Lower leg skin (tissue), 3 donors: ENCODE measurements at regions not wholly inside any gene's neighbourhood (a gene's known extent, or its start where the extent isn't known, plus 50 kb on each side); places are given as distances from the start of the nearest gene placed in this dataset.

Experiments used
- POLR2A ChIP-seq, 2 donors: fragments of 450-650 bp; IDR thresholded peaks; one replicate each; pipeline ENCODE4 v1.6.1; 2016 to 2017; ENCODE audit warnings: antibody characterized with exemption in 2 of 2, mild to moderate bottlenecking in 1 of 2, moderate library complexity in 1 of 2
- TF ChIP-seq, protein P1 (sequence below), 3 donors: fragments of 450-650 bp; IDR thresholded peaks; one replicate each; pipeline ENCODE4 v1.5.1; 2016; ENCODE audit warnings: antibody characterized with exemption in 3 of 3, mild to moderate bottlenecking in 3 of 3, moderate library complexity in 2 of 3

GRCh38 chr12:94717108-94717507, 66.8 kb upstream of the TMCC3 start:
- TF ChIP-seq, protein P1, sequence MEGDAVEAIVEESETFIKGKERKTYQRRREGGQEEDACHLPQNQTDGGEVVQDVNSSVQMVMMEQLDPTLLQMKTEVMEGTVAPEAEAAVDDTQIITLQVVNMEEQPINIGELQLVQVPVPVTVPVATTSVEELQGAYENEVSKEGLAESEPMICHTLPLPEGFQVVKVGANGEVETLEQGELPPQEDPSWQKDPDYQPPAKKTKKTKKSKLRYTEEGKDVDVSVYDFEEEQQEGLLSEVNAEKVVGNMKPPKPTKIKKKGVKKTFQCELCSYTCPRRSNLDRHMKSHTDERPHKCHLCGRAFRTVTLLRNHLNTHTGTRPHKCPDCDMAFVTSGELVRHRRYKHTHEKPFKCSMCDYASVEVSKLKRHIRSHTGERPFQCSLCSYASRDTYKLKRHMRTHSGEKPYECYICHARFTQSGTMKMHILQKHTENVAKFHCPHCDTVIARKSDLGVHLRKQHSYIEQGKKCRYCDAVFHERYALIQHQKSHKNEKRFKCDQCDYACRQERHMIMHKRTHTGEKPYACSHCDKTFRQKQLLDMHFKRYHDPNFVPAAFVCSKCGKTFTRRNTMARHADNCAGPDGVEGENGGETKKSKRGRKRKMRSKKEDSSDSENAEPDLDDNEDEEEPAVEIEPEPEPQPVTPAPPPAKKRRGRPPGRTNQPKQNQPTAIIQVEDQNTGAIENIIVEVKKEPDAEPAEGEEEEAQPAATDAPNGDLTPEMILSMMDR (IDR thresholded peaks at IDR 0.05), result no peak
- TF ChIP-seq POLR2A (IDR thresholded peaks at IDR 0.05), result no peak
